ENCODE measurements at regions not wholly inside any gene's neighbourhood (a gene's known extent, or its start where the extent isn't known, plus 50 kb on each side); places are given as distances from the start of the nearest gene placed in this dataset.

- TF ChIP-seq CTCF (IDR thresholded peaks at IDR 0.05; ENCODE audit: borderline replicate concordance, extremely low read depth, insufficient read depth) = no peak
Measured at GRCh38 chr2:184472481-184472880, 125.8 kb upstream of the ZNF804A start.

GRCh38 chr2:184481865-184482264 is 116.5 kb upstream of the ZNF804A start:
- TF ChIP-seq CTCF (IDR thresholded peaks at IDR 0.05; ENCODE audit: borderline replicate concordance, extremely low read depth, insufficient read depth) = no peak
- Histone ChIP-seq H3K27ac (ENCODE audit: low read depth in 2 of 2, low read length in 2 of 2) (no peak overlapping the region), H3K9me3 (ENCODE audit: control insufficient read depth in 2 of 3, insufficient read depth in 1 of 3, low read length in 3 of 3) (no peaks in the 10 kb centered on the region), H3K9ac (ENCODE audit: low read length in 3 of 3) (no peak overlapping the region), H3K4me1 (ENCODE audit: control insufficient read depth in 2 of 3, insufficient read depth in 2 of 3, low read depth in 1 of 3, low read length in 3 of 3) (no peaks in the 10 kb centered on the region), H3K27me3 (ENCODE audit: control insufficient read depth, insufficient read depth, low read length) (no peaks in the 10 kb centered on the region), H3K4me3 (ENCODE audit: low read length in 3 of 3) (no peak overlapping the region), H3K36me3 (ENCODE audit: control insufficient read depth in 2 of 3, insufficient read depth in 3 of 3, low read length in 3 of 3) (no peaks in the 10 kb centered on the region)
- intact Hi-C loops (cut with DNase I) = no loop called here
- DNase-seq = no peak
- FAIRE-seq = no peak

More at GRCh38 chr2:184472481-184472880, 125.8 kb upstream of the ZNF804A start:
- Histone ChIP-seq H3K4me3 (ENCODE audit: low read length in 3 of 3) (no peak overlapping the region), H3K36me3 (ENCODE audit: control insufficient read depth in 2 of 3, insufficient read depth in 3 of 3, low read length in 3 of 3) (no peaks in the 10 kb centered on the region), H3K9me3 (ENCODE audit: control insufficient read depth in 2 of 3, insufficient read depth in 1 of 3, low read length in 3 of 3) (no peaks in the 10 kb centered on the region), H3K27ac (ENCODE audit: low read depth in 2 of 2, low read length in 2 of 2) (no peak overlapping the region), H3K27me3 (ENCODE audit: control insufficient read depth, insufficient read depth, low read length) (no peaks in the 10 kb centered on the region), H3K9ac (ENCODE audit: low read length in 3 of 3) (no peak overlapping the region), H3K4me1 (ENCODE audit: control insufficient read depth in 2 of 3, insufficient read depth in 2 of 3, low read depth in 1 of 3, low read length in 3 of 3) (no peaks in the 10 kb centered on the region)
- intact Hi-C loops (cut with DNase I) = no loop called here
- FAIRE-seq (no peak), DNase-seq (no peak)

GRCh38 chr2:184498936-184499335 is 99.4 kb upstream of the ZNF804A start:
- no peaks in the 10 kb centered on the region for H3K36me3 ChIP-seq (ENCODE audit: control insufficient read depth in 2 of 3, insufficient read depth in 3 of 3, low read length in 3 of 3)
- no peak for TF ChIP-seq CTCF (IDR thresholded peaks at IDR 0.05; ENCODE audit: borderline replicate concordance, extremely low read depth, insufficient read depth)
- intact Hi-C loops (cut with DNase I) = no loop called here

GRCh38 chr2:184504252-184504651 is 94.1 kb upstream of the ZNF804A start:
- no peak for DNase-seq
- no peak for TF ChIP-seq CTCF (IDR thresholded peaks at IDR 0.05; ENCODE audit: borderline replicate concordance, extremely low read depth, insufficient read depth)
- H3K4me3 ChIP-seq (ENCODE audit: low read length in 3 of 3) = no peak overlapping the region
- no peak overlapping the region for H3K9ac ChIP-seq (ENCODE audit: low read length in 3 of 3)
- no peak for FAIRE-seq
- H3K27ac ChIP-seq (ENCODE audit: low read depth in 2 of 2, low read length in 2 of 2) = no peak overlapping the region
- no peaks in the 10 kb centered on the region for H3K36me3 ChIP-seq (ENCODE audit: control insufficient read depth in 2 of 3, insufficient read depth in 3 of 3, low read length in 3 of 3)
- H3K4me1 ChIP-seq (ENCODE audit: control insufficient read depth in 2 of 3, insufficient read depth in 2 of 3, low read depth in 1 of 3, low read length in 3 of 3) = no peaks in the 10 kb centered on the region
- no peaks in the 10 kb centered on the region for H3K9me3 ChIP-seq (ENCODE audit: control insufficient read depth in 2 of 3, insufficient read depth in 1 of 3, low read length in 3 of 3)
- intact Hi-C loops (cut with DNase I) = no loop called here
- no peaks in the 10 kb centered on the region for H3K27me3 ChIP-seq (ENCODE audit: control insufficient read depth, insufficient read depth, low read length)

More at GRCh38 chr2:184498936-184499335, 99.4 kb upstream of the ZNF804A start:
- DNase-seq = no peak
- no peaks in the 10 kb centered on the region for H3K27me3 ChIP-seq (ENCODE audit: control insufficient read depth, insufficient read depth, low read length)
- H3K4me3 ChIP-seq (ENCODE audit: low read length in 3 of 3) = no peak overlapping the region
- no peak for FAIRE-seq
- no peaks in the 10 kb centered on the region for H3K4me1 ChIP-seq (ENCODE audit: control insufficient read depth in 2 of 3, insufficient read depth in 2 of 3, low read depth in 1 of 3, low read length in 3 of 3)
- H3K9ac ChIP-seq (ENCODE audit: low read length in 3 of 3) = no peak overlapping the region
- H3K9me3 ChIP-seq (ENCODE audit: control insufficient read depth in 2 of 3, insufficient read depth in 1 of 3, low read length in 3 of 3) = no peaks in the 10 kb centered on the region
- no peak overlapping the region for H3K27ac ChIP-seq (ENCODE audit: low read depth in 2 of 2, low read length in 2 of 2)
